ENCODE measurements at regions not wholly inside any gene's neighbourhood (a gene's known extent, or its start where the extent isn't known, plus 50 kb on each side); places are given as distances from the start of the nearest gene placed in this dataset.

DNA sequence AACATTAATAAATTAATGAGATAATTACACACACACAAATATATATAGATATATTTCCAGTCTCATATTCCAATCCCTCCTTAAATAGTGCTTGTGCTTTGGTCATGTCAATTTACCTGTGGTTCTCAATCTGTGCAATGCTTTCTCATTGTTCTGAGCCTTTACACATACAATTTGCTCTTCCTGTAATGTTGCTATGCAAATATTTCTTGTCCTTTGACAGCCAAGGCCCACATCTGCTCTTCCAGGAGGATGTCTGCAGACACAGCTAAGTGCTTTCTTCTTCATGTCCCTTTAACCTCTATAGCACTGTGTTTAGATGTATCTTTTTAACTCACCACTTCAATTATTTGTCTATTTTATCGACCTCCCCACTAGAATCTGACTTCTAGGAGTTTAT is 67.3 kb upstream of the RAPGEF2 start:
- ChIA-PET POLR2A (no interaction called here), CTCF (interaction anchor here (1.8 kb wide), 1 partner anchor 10 kb away, joined by 3 read pairs; no protein-coding TSS in a partner anchor)
- no CpG with 5 or more reads among the region's 1 CpG for WGBS (ENCODE audit: insufficient coverage)
- Histone ChIP-seq H3K27me3 (replicated peaks in 1 of 4; ENCODE audit: control extremely low read depth in 1 of 4, control insufficient read depth in 3 of 4, insufficient read depth in 4 of 4, low read length in 3 of 4) (peaks cover 0 to 7% (median 4%) of the 10 kb centered on the region in 4 experiments), H3K36me3 (replicated peaks in 1 of 2; ENCODE audit: control extremely low read depth in 1 of 2, control insufficient read depth in 1 of 2, extremely low read depth in 1 of 2, insufficient read depth in 2 of 2, low read length in 1 of 2) (no peaks in the 10 kb centered on the region), H3K9me3 (ENCODE audit: control extremely low read depth in 1 of 3, control insufficient read depth in 2 of 3, insufficient read depth in 1 of 3, low read length in 2 of 3) (no peaks in the 10 kb centered on the region), H2AFZ (ENCODE audit: insufficient read depth, low read depth, low read length, poor library complexity, severe bottlenecking) (no peak overlapping the region), H3K79me2 (ENCODE audit: control insufficient read depth, insufficient read depth, low read length) (no peaks in the 10 kb centered on the region), H3K4me1 (ENCODE audit: control insufficient read depth in 2 of 2, insufficient read depth in 2 of 2, low read length in 2 of 2) (no peaks in the 10 kb centered on the region), H3K27ac (ENCODE audit: low read length in 2 of 2) (no peak overlapping the region), H4K20me1 (ENCODE audit: control insufficient read depth, insufficient read depth, low read length, poor library complexity, severe bottlenecking) (no peaks in the 10 kb centered on the region), H3K4me2 (replicated peaks; ENCODE audit: low read depth, low read length, poor library complexity, severe bottlenecking) (no peak overlapping the region), H3K4me3 (ENCODE audit: control extremely low read depth in 1 of 5, extremely low read depth in 1 of 5, insufficient read depth in 1 of 5, low read depth in 2 of 5, low read length in 4 of 5) (no peak overlapping the region), H3K9ac (ENCODE audit: low read length) (no peak overlapping the region)
- H3K27ac Mint-ChIP-seq = no peak overlapping the region
- no peaks in the 10 kb centered on the region for H3K9me3 Mint-ChIP-seq (ENCODE audit: insufficient read depth)
- H3K4me3 Mint-ChIP-seq = no peak overlapping the region
- peaks cover 39% of the 10 kb centered on the region for H3K27me3 Mint-ChIP-seq
- TF ChIP-seq EZH2 (IDR thresholded peaks at IDR 0.05; ENCODE audit: borderline replicate concordance, insufficient read depth, low read depth, low read length, poor library complexity, severe bottlenecking) = no peak
- TF ChIP-seq, protein P1, sequence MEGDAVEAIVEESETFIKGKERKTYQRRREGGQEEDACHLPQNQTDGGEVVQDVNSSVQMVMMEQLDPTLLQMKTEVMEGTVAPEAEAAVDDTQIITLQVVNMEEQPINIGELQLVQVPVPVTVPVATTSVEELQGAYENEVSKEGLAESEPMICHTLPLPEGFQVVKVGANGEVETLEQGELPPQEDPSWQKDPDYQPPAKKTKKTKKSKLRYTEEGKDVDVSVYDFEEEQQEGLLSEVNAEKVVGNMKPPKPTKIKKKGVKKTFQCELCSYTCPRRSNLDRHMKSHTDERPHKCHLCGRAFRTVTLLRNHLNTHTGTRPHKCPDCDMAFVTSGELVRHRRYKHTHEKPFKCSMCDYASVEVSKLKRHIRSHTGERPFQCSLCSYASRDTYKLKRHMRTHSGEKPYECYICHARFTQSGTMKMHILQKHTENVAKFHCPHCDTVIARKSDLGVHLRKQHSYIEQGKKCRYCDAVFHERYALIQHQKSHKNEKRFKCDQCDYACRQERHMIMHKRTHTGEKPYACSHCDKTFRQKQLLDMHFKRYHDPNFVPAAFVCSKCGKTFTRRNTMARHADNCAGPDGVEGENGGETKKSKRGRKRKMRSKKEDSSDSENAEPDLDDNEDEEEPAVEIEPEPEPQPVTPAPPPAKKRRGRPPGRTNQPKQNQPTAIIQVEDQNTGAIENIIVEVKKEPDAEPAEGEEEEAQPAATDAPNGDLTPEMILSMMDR (IDR thresholded peaks at IDR 0.05) = no peak
- no peaks in the 10 kb centered on the region for H3K4me1 Mint-ChIP-seq
- DNase-seq = no peak
- ATAC-seq (ENCODE audit: low read depth) = no peak
- intact Hi-C loops (cut with micrococcal nuclease) = no loop called here

DNA sequence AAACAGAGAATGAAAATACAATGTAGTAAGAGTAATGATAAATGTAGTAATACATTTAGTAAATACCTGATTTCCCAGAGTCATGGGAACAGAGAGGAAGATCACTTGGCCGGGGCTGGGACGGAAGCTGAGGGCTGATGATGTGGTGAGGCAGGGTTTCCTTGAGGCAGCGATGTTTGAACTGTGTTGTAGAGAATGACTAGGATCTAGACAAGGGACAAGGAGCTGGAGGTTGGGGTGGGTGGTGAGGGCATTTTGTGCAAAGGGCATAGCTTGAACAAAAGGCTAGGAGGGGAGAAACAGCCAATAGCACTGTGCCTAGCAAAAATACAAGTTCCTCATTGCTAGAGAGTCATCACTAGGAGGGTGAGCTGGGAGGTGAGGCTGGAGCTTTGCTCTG is 64.3 kb upstream of the RAPGEF2 start:
- H3K9me3 Mint-ChIP-seq (ENCODE audit: insufficient read depth) = no peaks in the 10 kb centered on the region
- TF ChIP-seq, protein P1 (IDR thresholded peaks at IDR 0.05) = no peak
- TF ChIP-seq EZH2 (IDR thresholded peaks at IDR 0.05; ENCODE audit: borderline replicate concordance, insufficient read depth, low read depth, low read length, poor library complexity, severe bottlenecking) = no peak
- CTCF ChIA-PET = no interaction called here

More for the DNA sequence above, 64.3 kb upstream of the RAPGEF2 start:
- POLR2A ChIA-PET = no interaction called here
- no peak overlapping the region for H3K4me3 Mint-ChIP-seq
- H3K27ac Mint-ChIP-seq = no peak overlapping the region
- 33% methylated on average over 3 of the region's 3 CpGs for WGBS (ENCODE audit: insufficient coverage)
- no peak overlapping the region for H3K4me3 ChIP-seq (ENCODE audit: control extremely low read depth in 1 of 5, extremely low read depth in 1 of 5, insufficient read depth in 1 of 5, low read depth in 2 of 5, low read length in 4 of 5)
- no peaks in the 10 kb centered on the region for H3K79me2 ChIP-seq (ENCODE audit: control insufficient read depth, insufficient read depth, low read length)
- DNase-seq (no peak), ATAC-seq (ENCODE audit: low read depth) (no peak)
- no peak overlapping the region for H3K9ac ChIP-seq (ENCODE audit: low read length)
- no peaks in the 10 kb centered on the region for H3K36me3 ChIP-seq (replicated peaks in 1 of 2; ENCODE audit: control extremely low read depth in 1 of 2, control insufficient read depth in 1 of 2, extremely low read depth in 1 of 2, insufficient read depth in 2 of 2, low read length in 1 of 2)
- H3K9me3 ChIP-seq (ENCODE audit: control extremely low read depth in 1 of 3, control insufficient read depth in 2 of 3, insufficient read depth in 1 of 3, low read length in 2 of 3) = no peaks in the 10 kb centered on the region
- H3K4me2 ChIP-seq (replicated peaks; ENCODE audit: low read depth, low read length, poor library complexity, severe bottlenecking) = no peak overlapping the region
- H3K27me3 ChIP-seq (replicated peaks in 1 of 4; ENCODE audit: control extremely low read depth in 1 of 4, control insufficient read depth in 3 of 4, insufficient read depth in 4 of 4, low read length in 3 of 4) = peaks cover 0 to 16% (median 11%) of the 10 kb centered on the region in 4 experiments
- no peaks in the 10 kb centered on the region for H3K4me1 Mint-ChIP-seq
- peaks cover 44% of the 10 kb centered on the region for H3K27me3 Mint-ChIP-seq
- no peaks in the 10 kb centered on the region for H3K4me1 ChIP-seq (ENCODE audit: control insufficient read depth in 2 of 2, insufficient read depth in 2 of 2, low read length in 2 of 2)
- intact Hi-C loops (cut with micrococcal nuclease) = no loop called here
- H4K20me1 ChIP-seq (ENCODE audit: control insufficient read depth, insufficient read depth, low read length, poor library complexity, severe bottlenecking) = no peaks in the 10 kb centered on the region
- no peak overlapping the region for H2AFZ ChIP-seq (ENCODE audit: insufficient read depth, low read depth, low read length, poor library complexity, severe bottlenecking)
- no peak overlapping the region for H3K27ac ChIP-seq (ENCODE audit: low read length in 2 of 2)

All from B cell (primary cell).